ENCODE measurements at regions not wholly inside any gene's neighbourhood (a gene's known extent, or its start where the extent isn't known, plus 50 kb on each side); places are given as distances from the start of the nearest gene placed in this dataset.

DNA sequence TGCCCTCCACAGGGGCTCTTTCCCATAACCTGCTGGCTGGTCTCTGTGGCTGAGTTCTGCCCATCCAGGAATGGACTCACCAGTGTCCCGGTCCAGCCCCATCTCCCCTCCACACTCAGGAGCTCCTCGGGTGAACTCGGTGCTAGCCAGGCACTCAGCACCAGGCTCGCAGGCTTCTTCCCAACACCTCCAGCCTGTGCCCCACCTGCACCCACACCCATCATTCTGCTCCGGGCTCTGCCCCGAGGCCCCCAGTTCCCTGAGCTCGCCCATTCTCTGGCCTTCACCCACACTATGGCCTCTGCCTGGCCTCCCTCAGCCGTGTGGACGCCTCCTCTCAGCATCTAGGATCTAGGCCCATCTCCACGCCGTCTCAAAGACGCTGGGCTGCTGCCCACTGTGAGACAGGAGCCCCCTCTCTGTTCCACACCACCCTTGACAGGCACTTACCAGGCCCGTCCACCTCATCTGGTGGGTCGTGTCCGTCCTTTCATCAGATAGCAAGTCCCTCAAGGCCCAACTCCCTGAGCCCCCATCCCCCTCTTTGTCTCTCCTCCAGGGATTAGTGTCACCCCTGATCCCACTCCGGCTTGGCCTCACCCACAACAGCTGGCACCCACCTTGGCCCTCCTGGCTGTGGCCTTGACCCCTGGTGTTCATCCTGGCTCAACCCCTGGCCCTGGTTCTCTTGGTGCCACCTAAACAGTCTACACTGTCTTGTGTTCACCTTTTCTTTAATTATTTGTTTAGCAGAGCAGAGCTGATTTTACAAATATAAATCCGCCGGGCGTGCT, 76.0 kb upstream of the FAM20C start:
- no peak for TF ChIP-seq CTCF (IDR thresholded peaks at IDR 0.05; ENCODE audit: borderline replicate concordance, extremely low read depth, low read length, poor library complexity, severe bottlenecking)
- no peak for TF ChIP-seq EZH2 (IDR thresholded peaks at IDR 0.05; ENCODE audit: borderline replicate concordance, low read depth, low read length, severe bottlenecking)
